ENCODE measurements at regions not wholly inside any gene's neighbourhood (a gene's known extent, or its start where the extent isn't known, plus 50 kb on each side); places are given as distances from the start of the nearest gene placed in this dataset.

DNA sequence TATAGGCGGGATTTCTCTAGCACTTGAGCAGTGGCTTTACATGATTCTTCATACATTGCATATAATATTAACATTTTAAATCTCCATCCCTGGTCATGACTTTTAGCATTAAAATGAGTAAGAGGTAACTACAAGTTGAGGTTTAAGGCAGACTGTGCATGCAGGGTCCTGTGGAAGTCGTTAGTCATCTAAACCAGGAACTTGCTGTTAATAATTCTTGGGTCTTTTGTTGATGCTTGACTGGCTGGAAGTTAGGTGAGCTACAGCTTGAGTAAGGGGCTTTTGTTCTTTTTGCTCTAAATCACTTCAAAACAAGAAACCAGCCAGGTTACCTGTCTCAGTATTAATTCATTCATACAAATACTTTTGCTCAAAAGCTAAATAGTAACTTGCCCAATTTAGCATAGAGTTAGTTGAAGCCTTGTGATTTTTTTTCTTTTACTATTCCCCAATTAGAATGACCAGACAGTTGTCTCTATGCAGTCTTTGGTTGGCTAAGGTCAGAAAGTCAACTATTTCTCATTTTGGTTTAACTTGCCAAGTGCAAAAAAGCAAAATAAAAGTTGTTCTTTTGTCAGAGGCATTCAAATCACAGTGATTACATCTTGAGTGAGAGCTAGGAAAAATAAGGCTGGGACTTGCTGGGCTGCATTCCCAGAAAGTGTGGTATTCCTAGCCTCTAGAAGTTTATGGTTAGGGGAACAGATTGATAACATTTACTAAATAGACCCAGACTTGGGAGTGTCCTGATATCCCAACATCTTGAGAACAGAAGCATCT is 516.9 kb downstream of the PDHA2 start:
- H4K5ac ChIP-seq (ENCODE audit: low read depth, low read length) = no peak overlapping the region
- dilution Hi-C loops (cut with HindIII; ENCODE audit: low sequenced_read_pairs, unreplicated experiment) (no loop called here), intact Hi-C loops (cut with micrococcal nuclease) (no loop called here), in situ Hi-C loops (cut with MboI; ENCODE audit: low sequenced_read_pairs) (no loop called here)
- H2AK9ac ChIP-seq (replicated peaks; ENCODE audit: low read depth, low read length, poor library complexity) = no peak overlapping the region
- no peak overlapping the region for H4K8ac ChIP-seq (ENCODE audit: low read depth in 2 of 2, low read length in 2 of 2)
- ChIA-PET CTCF (no interaction called here), POLR2A (ENCODE audit: unreplicated experiment) (no interaction called here)
- H2BK20ac ChIP-seq (ENCODE audit: low read depth, low read length) = no peak overlapping the region
- no peaks in the 10 kb centered on the region for H3K27me3 ChIP-seq (ENCODE audit: control insufficient read depth, insufficient read depth, low read length)
- no peak overlapping the region for H2AFZ ChIP-seq (replicated peaks; ENCODE audit: low read length, poor library complexity)
- TF ChIP-seq SMC3 (IDR thresholded peaks at IDR 0.05; ENCODE audit: low read depth, low read length) (no peak), RFX5 (IDR thresholded peaks at IDR 0.05; ENCODE audit: low read depth, low read length) (no peak), NFE2L2 (IDR thresholded peaks at IDR 0.05; ENCODE audit: low read depth, low read length) (no peak), POLR2A (IDR thresholded peaks at IDR 0.05; ENCODE audit: low read depth, low read length) (no peak), MAFK (IDR thresholded peaks at IDR 0.05; ENCODE audit: low read depth, low read length) (no peak), MXI1 (IDR thresholded peaks at IDR 0.05; ENCODE audit: borderline replicate concordance, low read depth, low read length) (no peak), MAZ (IDR thresholded peaks at IDR 0.05; ENCODE audit: borderline replicate concordance, low read depth, low read length) (no peak), RCOR1 (IDR thresholded peaks at IDR 0.05; ENCODE audit: insufficient replicate concordance, low read length) (no peak), CHD1 (IDR thresholded peaks at IDR 0.05; ENCODE audit: low read depth, low read length) (no peak), FOS (IDR thresholded peaks at IDR 0.05; ENCODE audit: low read depth, low read length) (no peak), CEBPB (IDR thresholded peaks at IDR 0.05; ENCODE audit: low read depth, low read length) (no peak)
- TF ChIP-seq, protein P1, sequence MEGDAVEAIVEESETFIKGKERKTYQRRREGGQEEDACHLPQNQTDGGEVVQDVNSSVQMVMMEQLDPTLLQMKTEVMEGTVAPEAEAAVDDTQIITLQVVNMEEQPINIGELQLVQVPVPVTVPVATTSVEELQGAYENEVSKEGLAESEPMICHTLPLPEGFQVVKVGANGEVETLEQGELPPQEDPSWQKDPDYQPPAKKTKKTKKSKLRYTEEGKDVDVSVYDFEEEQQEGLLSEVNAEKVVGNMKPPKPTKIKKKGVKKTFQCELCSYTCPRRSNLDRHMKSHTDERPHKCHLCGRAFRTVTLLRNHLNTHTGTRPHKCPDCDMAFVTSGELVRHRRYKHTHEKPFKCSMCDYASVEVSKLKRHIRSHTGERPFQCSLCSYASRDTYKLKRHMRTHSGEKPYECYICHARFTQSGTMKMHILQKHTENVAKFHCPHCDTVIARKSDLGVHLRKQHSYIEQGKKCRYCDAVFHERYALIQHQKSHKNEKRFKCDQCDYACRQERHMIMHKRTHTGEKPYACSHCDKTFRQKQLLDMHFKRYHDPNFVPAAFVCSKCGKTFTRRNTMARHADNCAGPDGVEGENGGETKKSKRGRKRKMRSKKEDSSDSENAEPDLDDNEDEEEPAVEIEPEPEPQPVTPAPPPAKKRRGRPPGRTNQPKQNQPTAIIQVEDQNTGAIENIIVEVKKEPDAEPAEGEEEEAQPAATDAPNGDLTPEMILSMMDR (conservative IDR thresholded peaks at IDR 0.05; ENCODE audit: low read depth, low read length) = no peak
- TF ChIP-seq, protein P2, sequence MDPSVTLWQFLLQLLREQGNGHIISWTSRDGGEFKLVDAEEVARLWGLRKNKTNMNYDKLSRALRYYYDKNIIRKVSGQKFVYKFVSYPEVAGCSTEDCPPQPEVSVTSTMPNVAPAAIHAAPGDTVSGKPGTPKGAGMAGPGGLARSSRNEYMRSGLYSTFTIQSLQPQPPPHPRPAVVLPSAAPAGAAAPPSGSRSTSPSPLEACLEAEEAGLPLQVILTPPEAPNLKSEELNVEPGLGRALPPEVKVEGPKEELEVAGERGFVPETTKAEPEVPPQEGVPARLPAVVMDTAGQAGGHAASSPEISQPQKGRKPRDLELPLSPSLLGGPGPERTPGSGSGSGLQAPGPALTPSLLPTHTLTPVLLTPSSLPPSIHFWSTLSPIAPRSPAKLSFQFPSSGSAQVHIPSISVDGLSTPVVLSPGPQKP (IDR thresholded peaks at IDR 0.05; ENCODE audit: borderline replicate concordance, low read depth, low read length) = no peak
- TF ChIP-seq, protein P3, sequence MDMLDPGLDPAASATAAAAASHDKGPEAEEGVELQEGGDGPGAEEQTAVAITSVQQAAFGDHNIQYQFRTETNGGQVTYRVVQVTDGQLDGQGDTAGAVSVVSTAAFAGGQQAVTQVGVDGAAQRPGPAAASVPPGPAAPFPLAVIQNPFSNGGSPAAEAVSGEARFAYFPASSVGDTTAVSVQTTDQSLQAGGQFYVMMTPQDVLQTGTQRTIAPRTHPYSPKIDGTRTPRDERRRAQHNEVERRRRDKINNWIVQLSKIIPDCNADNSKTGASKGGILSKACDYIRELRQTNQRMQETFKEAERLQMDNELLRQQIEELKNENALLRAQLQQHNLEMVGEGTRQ (IDR thresholded peaks at IDR 0.05; ENCODE audit: low read depth, low read length) = no peak
- H3K27ac ChIP-seq (ENCODE audit: insufficient read depth, low read length) = no peak overlapping the region
- no peaks in the 10 kb centered on the region for H3K36me3 ChIP-seq (ENCODE audit: control insufficient read depth, insufficient read depth, low read length)
- no peak overlapping the region for H3K18ac ChIP-seq (ENCODE audit: low read depth, low read length)
- no peaks in the 10 kb centered on the region for H3K79me1 ChIP-seq (ENCODE audit: low read depth in 1 of 2, low read length in 2 of 2)
- H3K9me1 ChIP-seq (ENCODE audit: insufficient read depth, low read length) = no peaks in the 10 kb centered on the region
- no peak overlapping the region for H3K56ac ChIP-seq (ENCODE audit: extremely low read depth, insufficient read depth, low read length)
- no peak overlapping the region for H2AK5ac ChIP-seq (ENCODE audit: low read depth, low read length)
- H2BK120ac ChIP-seq (ENCODE audit: low read depth, low read length) = no peak overlapping the region
- H3K23ac ChIP-seq (ENCODE audit: low read depth, low read length) = no peak overlapping the region
- DNase-seq = no peak
- no peak overlapping the region for H3K4me3 ChIP-seq (ENCODE audit: insufficient read depth, low read depth, low read length)
- no peaks in the 10 kb centered on the region for H4K20me1 ChIP-seq (ENCODE audit: insufficient read depth, low read length)
- no peak overlapping the region for H2BK15ac ChIP-seq (ENCODE audit: low read depth, low read length)
- ATAC-seq (ENCODE audit: low read depth) = no peak
- BruUV-seq (replicated peaks) = no TSS peak
- no peak overlapping the region for H3K9ac ChIP-seq (ENCODE audit: low read depth, low read length)
- H3K14ac ChIP-seq (replicated peaks; ENCODE audit: low read depth, low read length) = no peak overlapping the region
- H3K9me3 ChIP-seq (ENCODE audit: control insufficient read depth, insufficient read depth, low read length) = no peaks in the 10 kb centered on the region; the same call in 1 of the 2 replicates
- H3K4ac ChIP-seq (ENCODE audit: low read depth, low read length) = no peak overlapping the region
- no peaks in the 10 kb centered on the region for H3K4me1 ChIP-seq (ENCODE audit: control insufficient read depth, insufficient read depth, low read length)
- H3K4me2 ChIP-seq (ENCODE audit: low read depth, low read length) = no peak overlapping the region
- no CpG with 5 or more reads among the region's 2 CpGs for WGBS, 2 experiments (ENCODE audit: extremely low coverage in 2 of 2, insufficient read length in 1 of 2)
- H4K91ac ChIP-seq (ENCODE audit: insufficient read depth, low read depth, low read length) = no peak overlapping the region
- H2BK5ac ChIP-seq (ENCODE audit: low read depth, low read length, poor library complexity, severe bottlenecking) = no peak overlapping the region
